Sigmoid colon (tissue), 4 donors: ENCODE measurements at regions not wholly inside any gene's neighbourhood (a gene's known extent, or its start where the extent isn't known, plus 50 kb on each side); places are given as distances from the start of the nearest gene placed in this dataset.

Source experiments
- CTCF ChIP-seq, 4 experiments: fragments of 450-650 bp in 3 of 4; fragments of 200-600 bp in 1 of 4; IDR thresholded peaks; one replicate each; pipeline ENCODE4 v1.5.1; 2016 to 2019; ENCODE audit warnings: antibody characterized with exemption in 4 of 4, mild to moderate bottlenecking in 3 of 4, moderate library complexity in 2 of 4
- EP300 ChIP-seq, 4 donors: sonication (generic); formaldehyde crosslinking; IDR thresholded peaks; one replicate each; pipeline ENCODE4 v1.6.1; 2017; ENCODE audit warnings: antibody characterized with exemption in 4 of 4
- POLR2A ChIP-seq, 2 donors: fragments of 450-650 bp; IDR thresholded peaks; one replicate each; pipeline ENCODE4 v1.6.1; 2016; ENCODE audit warnings: antibody characterized with exemption in 2 of 2, mild to moderate bottlenecking in 2 of 2, moderate library complexity in 2 of 2
- POLR2AphosphoS5 ChIP-seq, 4 donors: sonication (generic); formaldehyde crosslinking; IDR thresholded peaks; one replicate each; pipeline ENCODE4 v1.6.1; 2017; ENCODE audit warnings: antibody characterized with exemption in 4 of 4

GRCh38 chr6:141359953-141360352 is 772.8 kb upstream of the GJE1 start:
- TF ChIP-seq POLR2A (IDR thresholded peaks at IDR 0.05) (no peak), CTCF (IDR thresholded peaks at IDR 0.05) (no peak), EP300 (IDR thresholded peaks at IDR 0.05) (no peak), POLR2AphosphoS5 (IDR thresholded peaks at IDR 0.05) (no peak)
